HL-60/S4 (cell line): ENCODE measurements at regions not wholly inside any gene's neighbourhood (a gene's known extent, or its start where the extent isn't known, plus 50 kb on each side); places are given as distances from the start of the nearest gene placed in this dataset.

ENCODE experiments used
- in situ Hi-C: fragments of 300-500 bp; cut with MboI; formaldehyde crosslinking; loops from 2 replicates; pipeline ENCODE4 v1.14.3; 2022; ENCODE audit warnings: low sequenced_read_pairs

- in situ Hi-C loops = loop anchor here (10.0 kb wide), 1 partner anchor 265 kb away; no protein-coding TSS in a partner anchor
Measured at GRCh38 chr10:78309536-78310237, 276.0 kb downstream of the RPS24 start.

GRCh38 chr10:78310481-78311080 is 276.9 kb downstream of the RPS24 start:
- in situ Hi-C loops = loop anchor here (10.0 kb wide), 1 partner anchor 266 kb away; no protein-coding TSS in a partner anchor

- in situ Hi-C loops = loop anchor here (10.0 kb wide), 1 partner anchor 268 kb away; no protein-coding TSS in a partner anchor
Measured at GRCh38 chr10:78312197-78313047, 278.8 kb downstream of the RPS24 start.

GRCh38 chr10:78313048-78313381 is 279.4 kb downstream of the RPS24 start:
- in situ Hi-C loops = loop anchor here (10.0 kb wide), 1 partner anchor 268 kb away; no protein-coding TSS in a partner anchor

GRCh38 chr10:78313636-78314035 is 280.0 kb downstream of the RPS24 start:
- in situ Hi-C loops = loop anchor here (10.0 kb wide), 1 partner anchor 269 kb away; no protein-coding TSS in a partner anchor

GRCh38 chr10:78314651-78315050 is 281.0 kb downstream of the RPS24 start:
- in situ Hi-C loops = loop anchor here (10.0 kb wide), 1 partner anchor 270 kb away; no protein-coding TSS in a partner anchor

GRCh38 chr10:78316451-78316931 is 282.8 kb downstream of the RPS24 start:
- in situ Hi-C loops = loop anchor here (10.0 kb wide), 1 partner anchor 272 kb away; no protein-coding TSS in a partner anchor

- in situ Hi-C loops = loop anchor here (10.0 kb wide), 1 partner anchor 274 kb away; no protein-coding TSS in a partner anchor
Measured at GRCh38 chr10:78318305-78318704, 284.6 kb downstream of the RPS24 start.

- in situ Hi-C loops = loop anchor here (10.0 kb wide), 1 partner anchor 275 kb away; no protein-coding TSS in a partner anchor
Measured at GRCh38 chr10:78319371-78319770, 285.7 kb downstream of the RPS24 start.

- in situ Hi-C loops = loop anchor here (10.0 kb wide), 1 partner anchor 275 kb away; no protein-coding TSS in a partner anchor
Measured at GRCh38 chr10:78319841-78320240, 286.2 kb downstream of the RPS24 start.

- in situ Hi-C loops = no loop called here
Measured at GRCh38 chr10:78320506-78320905, 286.8 kb downstream of the RPS24 start.

GRCh38 chr10:78321000-78321399 is 287.3 kb downstream of the RPS24 start:
- in situ Hi-C loops = no loop called here

GRCh38 chr10:78321500-78321899 is 287.8 kb downstream of the RPS24 start:
- in situ Hi-C loops = no loop called here

- in situ Hi-C loops = no loop called here
Measured at GRCh38 chr10:78326372-78326771, 292.7 kb downstream of the RPS24 start.

GRCh38 chr10:78327778-78328591 is 294.3 kb downstream of the RPS24 start:
- in situ Hi-C loops = no loop called here

- in situ Hi-C loops = no loop called here
Measured at GRCh38 chr10:78328592-78329404, 295.1 kb downstream of the RPS24 start.

GRCh38 chr10:78330884-78331283 is 297.2 kb downstream of the RPS24 start:
- in situ Hi-C loops = no loop called here

GRCh38 chr10:78331391-78331922 is 297.8 kb downstream of the RPS24 start:
- in situ Hi-C loops = no loop called here

- in situ Hi-C loops = no loop called here
Measured at GRCh38 chr10:78332012-78332411, 298.3 kb downstream of the RPS24 start.
